H1 (cell line): ENCODE measurements at regions not wholly inside any gene's neighbourhood (a gene's known extent, or its start where the extent isn't known, plus 50 kb on each side); places are given as distances from the start of the nearest gene placed in this dataset.

ENCODE experiments used
- CHD7 ChIP-seq: fragments of 300-600 bp; sonication (generic); IDR thresholded peaks from 2 replicates; pipeline ENCODE4 v1.7.1; 2012; ENCODE audit warnings: low read length, moderate library complexity, mild to moderate bottlenecking, inconsistent platforms; ENCODE audit not compliant: insufficient replicate concordance

DNA sequence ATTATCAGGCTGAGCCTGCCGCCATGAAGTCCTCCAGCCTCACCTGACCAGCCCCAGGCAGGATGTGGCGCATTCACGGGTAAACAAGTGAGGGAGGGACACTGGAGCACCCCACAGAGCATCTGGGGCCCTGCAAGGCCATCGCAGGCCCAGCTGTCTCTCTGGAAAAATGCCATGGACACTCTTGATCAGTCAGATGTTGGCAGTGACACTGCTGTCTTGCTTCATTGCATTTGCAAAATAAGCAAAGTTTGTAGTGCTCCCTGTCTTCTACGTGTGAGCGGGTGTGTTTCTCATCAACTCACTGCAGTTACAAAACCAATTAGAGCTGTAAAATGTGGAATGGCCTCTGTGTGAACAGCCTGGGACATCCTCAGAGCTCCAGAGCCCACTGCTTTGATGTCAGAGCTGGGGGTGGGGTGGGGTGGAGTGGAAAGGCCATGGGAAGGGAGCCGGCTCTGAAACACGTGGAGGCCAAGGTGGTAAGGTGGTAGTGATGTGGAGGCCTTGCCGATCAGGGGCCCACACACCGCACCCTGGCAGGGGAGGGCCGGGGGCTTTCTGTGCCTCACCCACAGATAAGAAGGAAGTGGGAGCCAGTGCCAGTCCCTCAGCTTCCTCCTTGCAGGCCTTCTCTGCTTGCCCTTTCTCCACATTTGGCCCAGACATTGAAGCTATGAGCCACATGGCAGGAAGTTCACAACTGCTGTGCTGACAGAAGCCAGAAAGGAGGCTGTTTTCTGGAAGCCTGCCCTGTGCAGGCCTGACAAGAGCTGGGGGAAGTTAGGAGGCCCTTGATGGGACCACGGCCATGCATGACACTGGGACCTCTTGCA is 254.9 kb downstream of the RHOU start (continued):
- no peak for TF ChIP-seq CHD7
